HepG2 (cell line): ENCODE measurements at regions not wholly inside any gene's neighbourhood (a gene's known extent, or its start where the extent isn't known, plus 50 kb on each side); places are given as distances from the start of the nearest gene placed in this dataset.

ENCODE experiments used
- BORCS8-MEF2B ChIP-seq: sonication (generic); formaldehyde crosslinking; IDR thresholded peaks from 2 replicates; pipeline ENCODE4 v1.8.0; 2022; ENCODE audit warnings: mild to moderate bottlenecking, missing genetic modification reagents
- DNMT3B ChIP-seq: conservative IDR thresholded peaks from 2 replicates; pipeline ENCODE4 v1.6.1; 2016; ENCODE audit warnings: missing biosample characterization, control low read depth
- GTF3A ChIP-seq: sonication (generic); formaldehyde crosslinking; conservative IDR thresholded peaks from 2 replicates; pipeline ENCODE4 v1.4.0; 2020; ENCODE audit warnings: mild to moderate bottlenecking, missing genetic modification reagents
- HOXA9 ChIP-seq: sonication (generic); formaldehyde crosslinking; IDR thresholded peaks from 2 replicates; pipeline ENCODE4 v1.8.1; 2022; ENCODE audit warnings: missing genetic modification reagents, mild to moderate bottlenecking, moderate library complexity, borderline replicate concordance
- KLF16 ChIP-seq, 2 experiments: sonication (generic) in 1 of 2; formaldehyde crosslinking in 1 of 2; IDR thresholded peaks; 2 replicates each; pipeline versions ENCODE4 v1.6.1 to v1.8.0; 2016 to 2023; ENCODE audit warnings: missing genetic modification reagents in 2 of 2, missing compliant biosample characterization in 1 of 2
- KMT2B ChIP-seq: IDR thresholded peaks from 2 replicates; pipeline ENCODE4 v1.6.1; 2016; ENCODE audit warnings: missing genetic modification reagents, missing compliant biosample characterization
- MTERF4 ChIP-seq: sonication (generic); formaldehyde crosslinking; IDR thresholded peaks from 2 replicates; pipeline ENCODE4 v1.8.0; 2023; ENCODE audit warnings: mild to moderate bottlenecking, missing genetic modification reagents
- NR2C2 ChIP-seq: sonication (generic); formaldehyde crosslinking; IDR thresholded peaks from 2 replicates; pipeline ENCODE4 v1.4.0; 2020; ENCODE audit warnings: missing genetic modification reagents, mild to moderate bottlenecking, moderate library complexity, borderline replicate concordance
- NR2F2 ChIP-seq: IDR thresholded peaks from 2 replicates; pipeline ENCODE4 v1.6.1; 2012; ENCODE audit warnings: low read depth, inconsistent platforms, borderline replicate concordance
- PAF1 ChIP-seq: IDR thresholded peaks from 2 replicates; pipeline ENCODE4 v1.6.1; 2016; ENCODE audit warnings: missing genetic modification reagents, missing compliant biosample characterization
- PAWR ChIP-seq: sonication (generic); formaldehyde crosslinking; IDR thresholded peaks from 2 replicates; pipeline ENCODE4 v1.4.0; 2020; ENCODE audit warnings: missing genetic modification reagents, mild to moderate bottlenecking, borderline replicate concordance
- RAD21 ChIP-seq: fragments of 450-650 bp; formaldehyde crosslinking; IDR thresholded peaks from 2 replicates; pipeline ENCODE4 v1.5.0; 2020; ENCODE audit warnings: mild to moderate bottlenecking
- STAG1 ChIP-seq: sonication (generic); formaldehyde crosslinking; IDR thresholded peaks from 2 replicates; pipeline ENCODE4 v1.4.0; 2020; ENCODE audit warnings: missing genetic modification reagents
- ZKSCAN1 ChIP-seq: fragments of 150-350 bp; IDR thresholded peaks from 2 replicates; pipeline ENCODE4 v1.6.1; 2014; ENCODE audit warnings: low read length
- ZNF253 ChIP-seq: sonication (generic); formaldehyde crosslinking; IDR thresholded peaks from 2 replicates; pipeline ENCODE4 v1.8.0; 2022; ENCODE audit warnings: mild to moderate bottlenecking, missing genetic modification reagents, borderline replicate concordance
- ZNF670 ChIP-seq: sonication (generic); formaldehyde crosslinking; IDR thresholded peaks from 2 replicates; pipeline ENCODE4 v1.8.0; 2022; ENCODE audit warnings: mild to moderate bottlenecking, missing genetic modification reagents, borderline replicate concordance
- ZNF761 ChIP-seq: sonication (generic); formaldehyde crosslinking; conservative IDR thresholded peaks from 2 replicates; pipeline ENCODE4 v1.4.0; 2020; ENCODE audit warnings: mild to moderate bottlenecking, missing genetic modification reagents
- ZNF790 ChIP-seq: sonication (generic); formaldehyde crosslinking; IDR thresholded peaks from 2 replicates; pipeline ENCODE4 v1.8.0; 2022; ENCODE audit warnings: missing genetic modification reagents, mild to moderate bottlenecking, borderline replicate concordance
- TF ChIP-seq, protein P1 (sequence below): sonication (generic); formaldehyde crosslinking; IDR thresholded peaks from 2 replicates; pipeline ENCODE4 v1.4.0; 2020; ENCODE audit warnings: missing genetic modification reagents
- TF ChIP-seq, protein P2 (sequence below): IDR thresholded peaks from 2 replicates; pipeline ENCODE4 v1.6.1; 2016; ENCODE audit warnings: low read depth, borderline replicate concordance
- TF ChIP-seq, protein P3 (sequence below): sonication (generic); formaldehyde crosslinking; IDR thresholded peaks from 2 replicates; pipeline ENCODE4 v1.5.0; 2020; ENCODE audit warnings: missing genetic modification reagents
- TF ChIP-seq, protein P4 (sequence below): sonication (generic); formaldehyde crosslinking; IDR thresholded peaks from 2 replicates; pipeline ENCODE4 v1.5.1; 2020; ENCODE audit warnings: missing genetic modification reagents, mild to moderate bottlenecking, borderline replicate concordance

DNA sequence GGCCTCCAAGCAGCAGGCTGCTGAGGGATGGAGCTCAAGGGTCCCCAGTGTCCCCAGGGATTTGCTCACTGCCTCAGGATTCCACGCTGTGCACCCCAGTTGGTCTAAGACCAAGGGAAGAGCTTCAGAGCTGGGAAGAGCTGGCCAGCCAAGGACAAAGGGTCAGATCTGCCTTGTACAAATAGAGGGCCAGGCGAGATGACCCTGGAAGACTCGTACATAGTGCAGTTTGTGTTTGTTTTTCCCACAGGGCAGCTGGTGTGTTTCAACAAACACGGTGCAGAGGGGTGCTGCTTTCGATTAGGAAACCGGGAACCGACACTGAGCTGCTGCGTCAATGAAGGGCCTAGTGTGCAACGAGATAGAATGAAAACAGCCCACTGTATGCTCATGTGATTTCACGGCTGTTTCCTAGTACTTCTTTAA lies 56.1 kb upstream of the TRPM1 start (continued):
- TF ChIP-seq, protein P1, sequence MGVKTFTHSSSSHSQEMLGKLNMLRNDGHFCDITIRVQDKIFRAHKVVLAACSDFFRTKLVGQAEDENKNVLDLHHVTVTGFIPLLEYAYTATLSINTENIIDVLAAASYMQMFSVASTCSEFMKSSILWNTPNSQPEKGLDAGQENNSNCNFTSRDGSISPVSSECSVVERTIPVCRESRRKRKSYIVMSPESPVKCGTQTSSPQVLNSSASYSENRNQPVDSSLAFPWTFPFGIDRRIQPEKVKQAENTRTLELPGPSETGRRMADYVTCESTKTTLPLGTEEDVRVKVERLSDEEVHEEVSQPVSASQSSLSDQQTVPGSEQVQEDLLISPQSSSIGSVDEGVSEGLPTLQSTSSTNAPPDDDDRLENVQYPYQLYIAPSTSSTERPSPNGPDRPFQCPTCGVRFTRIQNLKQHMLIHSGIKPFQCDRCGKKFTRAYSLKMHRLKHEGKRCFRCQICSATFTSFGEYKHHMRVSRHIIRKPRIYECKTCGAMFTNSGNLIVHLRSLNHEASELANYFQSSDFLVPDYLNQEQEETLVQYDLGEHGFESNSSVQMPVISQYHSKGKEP (CRISPR knock-in tag), result 0 out of 2 replicates have a peak, but pooled peaks have one; percentile 56
- TF ChIP-seq PAWR (CRISPR knock-in tag) (no peak), NR2C2 (CRISPR knock-in tag) (peak; percentile 90), STAG1 (CRISPR knock-in tag) (peak; percentile 17; the same call in 1 of the 2 replicates), KLF16 (CRISPR knock-in tag; IDR thresholded peaks at IDR 0.05) (peak in 1 of 2 experiments; percentile 56; a peak in 1 of 4 replicates), ZKSCAN1 (peak; percentile 95), NR2F2 (peak; percentile 90), HOXA9 (CRISPR knock-in tag) (no peak), ZNF761 (CRISPR knock-in tag) (peak; percentile 71; the same call in 1 of the 2 replicates), KMT2B (CRISPR knock-in tag) (0 out of 2 replicates have a peak, but pooled peaks have one; percentile 37), BORCS8-MEF2B (0 out of 2 replicates have a peak, but pooled peaks have one; percentile 46), GTF3A (CRISPR knock-in tag) (no peak), ZNF670 (CRISPR knock-in tag) (no peak), RAD21 (CRISPR knock-in tag) (peak; percentile 12; the same call in 1 of the 2 replicates), ZNF790 (CRISPR knock-in tag) (no peak), MTERF4 (CRISPR knock-in tag) (0 out of 2 replicates have a peak, but pooled peaks have one; percentile 39), PAF1 (CRISPR knock-in tag) (no peak), ZNF253 (CRISPR knock-in tag) (no peak), DNMT3B (CRISPR knock-in tag) (no peak)
- TF ChIP-seq, protein P2, sequence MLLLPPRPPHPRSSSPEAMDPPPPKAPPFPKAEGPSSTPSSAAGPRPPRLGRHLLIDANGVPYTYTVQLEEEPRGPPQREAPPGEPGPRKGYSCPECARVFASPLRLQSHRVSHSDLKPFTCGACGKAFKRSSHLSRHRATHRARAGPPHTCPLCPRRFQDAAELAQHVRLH (CRISPR knock-in tag), result 0 out of 2 replicates have a peak, but pooled peaks have one; percentile 71
- TF ChIP-seq, protein P3, sequence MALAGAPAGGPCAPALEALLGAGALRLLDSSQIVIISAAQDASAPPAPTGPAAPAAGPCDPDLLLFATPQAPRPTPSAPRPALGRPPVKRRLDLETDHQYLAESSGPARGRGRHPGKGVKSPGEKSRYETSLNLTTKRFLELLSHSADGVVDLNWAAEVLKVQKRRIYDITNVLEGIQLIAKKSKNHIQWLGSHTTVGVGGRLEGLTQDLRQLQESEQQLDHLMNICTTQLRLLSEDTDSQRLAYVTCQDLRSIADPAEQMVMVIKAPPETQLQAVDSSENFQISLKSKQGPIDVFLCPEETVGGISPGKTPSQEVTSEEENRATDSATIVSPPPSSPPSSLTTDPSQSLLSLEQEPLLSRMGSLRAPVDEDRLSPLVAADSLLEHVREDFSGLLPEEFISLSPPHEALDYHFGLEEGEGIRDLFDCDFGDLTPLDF, result no peak
- TF ChIP-seq, protein P4, sequence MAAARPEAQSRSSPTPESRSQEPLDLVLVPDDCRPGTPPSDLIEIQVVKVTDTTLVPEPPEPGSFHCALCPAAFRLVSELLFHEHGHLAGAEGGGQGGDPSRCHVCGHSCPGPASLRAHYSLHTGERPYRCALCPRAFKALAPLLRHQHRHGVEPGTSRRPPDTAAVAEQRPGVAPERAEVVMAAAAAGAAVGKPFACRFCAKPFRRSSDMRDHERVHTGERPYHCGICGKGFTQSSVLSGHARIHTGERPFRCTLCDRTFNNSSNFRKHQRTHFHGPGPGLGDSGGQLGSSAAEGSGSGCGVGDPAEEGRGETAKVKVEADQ (CRISPR knock-in tag), result no peak; the same call in 1 of the 2 replicates
